Smooth muscle cell (in vitro differentiated cells): ENCODE measurements at regions not wholly inside any gene's neighbourhood (a gene's known extent, or its start where the extent isn't known, plus 50 kb on each side); places are given as distances from the start of the nearest gene placed in this dataset.

ENCODE experiments used
- DNase-seq: peaks from one replicate; lab custom pipeline; 2025; ENCODE audit not compliant: unreplicated experiment; lab: John Stamatoyannopoulos, UW
- H2AFZ ChIP-seq: fragments of 200-600 bp; sonication (generic); 2 replicates; pipeline ENCODE4 v1.6.0; 2016; ENCODE audit warnings: antibody characterized with exemption, low read depth, mild to moderate bottlenecking
- H3F3A ChIP-seq: fragments of 200-600 bp; sonication (generic); 2 replicates; pipeline ENCODE4 v1.6.0; 2017; ENCODE audit warnings: antibody characterized with exemption, low read depth
- H3K27ac ChIP-seq: fragments of 200-600 bp; sonication (generic); 2 replicates; pipeline ENCODE4 v1.5.1; 2016; ENCODE audit warnings: low read depth, mild to moderate bottlenecking
- H3K27me3 ChIP-seq: fragments of 200-600 bp; sonication (generic); 2 replicates; pipeline ENCODE4 v1.6.1; 2016; ENCODE audit warnings: low read depth, mild to moderate bottlenecking
- H3K36me3 ChIP-seq: fragments of 200-600 bp; sonication (generic); 2 replicates; pipeline ENCODE4 v1.5.1; 2016; ENCODE audit warnings: low read depth
- H3K4me1 ChIP-seq: fragments of 200-600 bp; sonication (generic); 2 replicates; pipeline ENCODE4 v1.5.1; 2016; ENCODE audit warnings: low read depth
- H3K4me2 ChIP-seq: fragments of 200-600 bp; sonication (generic); 2 replicates; pipeline ENCODE4 v1.6.0; 2016; ENCODE audit warnings: mild to moderate bottlenecking
- H3K4me3 ChIP-seq: fragments of 200-600 bp; sonication (generic); 2 replicates; pipeline ENCODE4 v1.5.1; 2016; ENCODE audit warnings: mild to moderate bottlenecking
- H3K79me2 ChIP-seq: fragments of 200-600 bp; sonication (generic); 2 replicates; pipeline ENCODE4 v1.6.0; 2016; ENCODE audit warnings: low read depth, mild to moderate bottlenecking
- H3K9ac ChIP-seq: fragments of 200-600 bp; sonication (generic); 2 replicates; pipeline ENCODE4 v1.6.0; 2016; ENCODE audit warnings: low read depth
- H3K9me3 ChIP-seq: fragments of 200-600 bp; sonication (generic); replicated peaks from 2 replicates; pipeline ENCODE4 v1.5.1; 2016; ENCODE audit warnings: low read depth
- H4K20me1 ChIP-seq: fragments of 200-600 bp; sonication (generic); 2 replicates; pipeline ENCODE4 v1.6.0; 2016; ENCODE audit warnings: low read depth
- WGBS: methylation state at CpG from one replicate; pipeline ENCODE4 v1.1.7; 2016; ENCODE audit warnings: low lambda C conversion rate; 5-methylcytosine and 5-hydroxymethylcytosine counted together
- TF ChIP-seq, protein P1 (sequence below): fragments of 200-600 bp; sonication (generic); IDR thresholded peaks from 2 replicates; pipeline ENCODE4 v1.5.1; 2017; ENCODE audit warnings: borderline replicate concordance, mild to moderate bottlenecking, antibody characterized with exemption; ENCODE audit not compliant: insufficient read depth, poor library complexity, severe bottlenecking

DNA sequence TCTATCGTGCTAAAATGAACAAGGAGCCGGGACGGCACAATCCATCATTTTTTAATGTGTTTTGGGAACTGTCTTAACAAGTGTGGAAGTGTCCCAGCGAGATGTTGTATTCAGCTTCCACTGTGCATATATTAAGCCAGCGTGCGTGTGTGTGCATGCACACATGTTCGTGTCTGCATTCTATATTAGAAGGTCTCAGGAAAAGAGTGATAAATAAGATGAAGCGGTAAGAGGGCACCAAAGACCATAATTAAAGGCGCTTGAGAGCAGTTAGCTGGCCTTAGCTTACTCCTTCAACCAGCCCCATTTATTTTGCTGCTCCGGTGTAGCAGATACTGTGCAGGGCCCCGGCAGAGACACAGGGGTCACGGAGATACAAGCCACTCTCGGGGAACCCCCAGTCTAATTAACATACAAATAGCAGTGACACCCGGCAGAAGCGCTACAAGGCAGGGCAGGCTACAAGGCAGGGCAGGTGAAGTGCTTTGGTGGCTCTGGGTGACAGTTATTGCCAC is 206.5 kb upstream of the RREB1 start:
- no peak overlapping the region for H3K27ac ChIP-seq
- no peaks in the 10 kb centered on the region for H3K9me3 ChIP-seq
- no peaks in the 10 kb centered on the region for H3K36me3 ChIP-seq
- no peaks in the 10 kb centered on the region for H3F3A ChIP-seq
- H3K79me2 ChIP-seq, result no peaks in the 10 kb centered on the region
- H3K4me1 ChIP-seq, result no peaks in the 10 kb centered on the region
- H4K20me1 ChIP-seq, result no peaks in the 10 kb centered on the region
- no peaks in the 10 kb centered on the region for H3K27me3 ChIP-seq
- H3K4me2 ChIP-seq, result no peak overlapping the region
- TF ChIP-seq, protein P1, sequence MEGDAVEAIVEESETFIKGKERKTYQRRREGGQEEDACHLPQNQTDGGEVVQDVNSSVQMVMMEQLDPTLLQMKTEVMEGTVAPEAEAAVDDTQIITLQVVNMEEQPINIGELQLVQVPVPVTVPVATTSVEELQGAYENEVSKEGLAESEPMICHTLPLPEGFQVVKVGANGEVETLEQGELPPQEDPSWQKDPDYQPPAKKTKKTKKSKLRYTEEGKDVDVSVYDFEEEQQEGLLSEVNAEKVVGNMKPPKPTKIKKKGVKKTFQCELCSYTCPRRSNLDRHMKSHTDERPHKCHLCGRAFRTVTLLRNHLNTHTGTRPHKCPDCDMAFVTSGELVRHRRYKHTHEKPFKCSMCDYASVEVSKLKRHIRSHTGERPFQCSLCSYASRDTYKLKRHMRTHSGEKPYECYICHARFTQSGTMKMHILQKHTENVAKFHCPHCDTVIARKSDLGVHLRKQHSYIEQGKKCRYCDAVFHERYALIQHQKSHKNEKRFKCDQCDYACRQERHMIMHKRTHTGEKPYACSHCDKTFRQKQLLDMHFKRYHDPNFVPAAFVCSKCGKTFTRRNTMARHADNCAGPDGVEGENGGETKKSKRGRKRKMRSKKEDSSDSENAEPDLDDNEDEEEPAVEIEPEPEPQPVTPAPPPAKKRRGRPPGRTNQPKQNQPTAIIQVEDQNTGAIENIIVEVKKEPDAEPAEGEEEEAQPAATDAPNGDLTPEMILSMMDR, result no peak
- no peak overlapping the region for H2AFZ ChIP-seq
- 76% methylated on average over 15 of the region's 15 CpGs for WGBS
- H3K9ac ChIP-seq, result no peak overlapping the region
- no peak overlapping the region for H3K4me3 ChIP-seq
- no peak for DNase-seq

DNA sequence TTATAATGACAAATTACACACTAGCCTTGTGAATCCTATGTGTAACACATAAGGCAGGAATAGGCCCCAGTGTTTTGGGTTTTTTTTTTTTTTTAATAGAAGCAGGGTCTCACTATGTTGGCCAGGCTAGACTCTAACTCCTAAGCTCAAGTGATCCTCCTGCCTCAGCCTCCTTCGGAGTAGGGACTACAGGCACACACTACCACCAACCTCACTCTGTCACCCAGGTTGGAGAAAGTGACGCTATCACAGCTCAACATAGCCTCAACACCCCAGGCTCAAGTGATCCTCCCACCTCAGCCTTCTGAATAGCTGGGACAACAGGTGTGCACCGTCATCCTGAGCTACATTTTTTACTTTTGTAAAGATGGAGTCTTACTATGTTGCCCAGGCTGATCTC is 205.8 kb upstream of the RREB1 start:
- TF ChIP-seq, protein P1, result no peak
- 98% methylated on average over 3 of the region's 3 CpGs for WGBS

DNA sequence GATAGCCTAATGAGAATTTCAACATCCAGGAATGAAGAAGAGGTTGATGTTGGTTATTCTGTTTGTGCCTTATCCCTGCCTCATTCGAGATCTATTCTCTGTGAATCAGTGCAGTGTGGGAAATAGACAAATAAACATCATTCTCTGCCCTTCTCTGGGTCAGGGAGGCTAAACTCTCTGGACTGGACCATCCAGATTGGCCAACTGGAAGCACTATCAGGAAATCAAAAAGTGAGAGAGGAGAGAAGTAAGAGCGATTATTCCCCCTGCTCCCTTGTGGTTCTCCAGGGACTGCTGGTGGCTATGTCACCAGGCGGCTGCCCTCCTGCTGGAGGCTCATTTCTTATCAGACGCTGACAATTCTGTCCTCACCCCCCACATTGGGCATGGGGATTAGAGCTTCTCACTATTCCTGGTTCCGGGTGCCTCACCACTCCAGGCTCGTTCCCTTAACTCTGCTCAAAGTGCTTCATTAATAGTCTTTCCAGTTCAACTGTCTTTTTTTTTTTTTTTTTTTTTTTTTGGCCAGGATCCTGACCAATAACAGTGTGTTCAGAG is 201.7 kb upstream of the RREB1 start:
- H3K9ac ChIP-seq, result no peak overlapping the region
- no peak overlapping the region for H2AFZ ChIP-seq
- H3K27me3 ChIP-seq, result no peaks in the 10 kb centered on the region
- no peaks in the 10 kb centered on the region for H3F3A ChIP-seq
- no peak overlapping the region for H3K4me3 ChIP-seq
- no peaks in the 10 kb centered on the region for H3K9me3 ChIP-seq
- TF ChIP-seq, protein P1, result no peak
- no peaks in the 10 kb centered on the region for H3K4me1 ChIP-seq
- H3K27ac ChIP-seq, result no peak overlapping the region
- no peaks in the 10 kb centered on the region for H3K79me2 ChIP-seq
- no peak for DNase-seq
- no peaks in the 10 kb centered on the region for H4K20me1 ChIP-seq
- WGBS, result 60% methylated on average over 6 of the region's 6 CpGs
- no peaks in the 10 kb centered on the region for H3K36me3 ChIP-seq
- H3K4me2 ChIP-seq, result no peak overlapping the region

More for the DNA sequence above, 205.8 kb upstream of the RREB1 start:
- no peak overlapping the region for H3K9ac ChIP-seq
- no peaks in the 10 kb centered on the region for H3F3A ChIP-seq
- H3K9me3 ChIP-seq, result no peaks in the 10 kb centered on the region
- no peaks in the 10 kb centered on the region for H3K36me3 ChIP-seq
- no peak for DNase-seq
- H2AFZ ChIP-seq, result no peak overlapping the region
- no peak overlapping the region for H3K4me2 ChIP-seq
- H4K20me1 ChIP-seq, result no peaks in the 10 kb centered on the region
- H3K4me1 ChIP-seq, result no peaks in the 10 kb centered on the region
- no peaks in the 10 kb centered on the region for H3K27me3 ChIP-seq
- no peak overlapping the region for H3K4me3 ChIP-seq
- no peak overlapping the region for H3K27ac ChIP-seq
- H3K79me2 ChIP-seq, result no peaks in the 10 kb centered on the region

DNA sequence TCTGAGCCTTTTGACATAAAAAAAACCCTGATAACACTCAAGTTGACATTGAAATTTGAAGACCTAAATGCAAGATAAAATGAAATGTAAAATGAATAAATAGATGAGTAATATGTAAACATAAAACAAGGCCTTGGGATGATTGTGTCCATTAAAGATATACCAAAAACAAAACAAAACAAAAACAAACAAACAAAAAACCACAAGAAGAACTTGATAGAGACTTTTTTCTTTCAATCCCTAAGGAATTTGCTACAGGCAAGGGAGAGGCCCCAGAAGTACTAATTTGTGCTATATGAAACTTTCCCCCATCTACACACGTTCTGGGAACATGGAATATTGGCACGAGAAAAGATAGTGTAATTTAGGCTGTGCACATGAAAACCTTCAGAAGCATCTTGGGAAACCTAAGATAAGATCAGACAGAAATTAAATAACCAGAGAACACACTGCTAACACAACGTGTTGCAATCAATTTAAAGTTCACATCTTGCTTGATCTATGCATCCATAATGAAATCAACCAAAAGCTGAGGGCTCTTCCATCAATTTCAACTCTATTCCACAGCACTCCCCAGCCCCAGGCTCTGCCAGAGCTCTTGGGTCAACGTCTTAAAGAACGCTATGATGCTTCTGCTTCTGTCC is 201.1 kb upstream of the RREB1 start:
- no peaks in the 10 kb centered on the region for H4K20me1 ChIP-seq
- no peaks in the 10 kb centered on the region for H3K4me1 ChIP-seq
- 74% methylated on average over 5 of the region's 5 CpGs for WGBS
- no peak for DNase-seq
- H3K4me3 ChIP-seq, result no peak overlapping the region
- TF ChIP-seq, protein P1, result no peak
- H3F3A ChIP-seq, result no peaks in the 10 kb centered on the region
- no peaks in the 10 kb centered on the region for H3K79me2 ChIP-seq
- H3K36me3 ChIP-seq, result no peaks in the 10 kb centered on the region
- H3K27me3 ChIP-seq, result no peaks in the 10 kb centered on the region
- no peak overlapping the region for H3K27ac ChIP-seq
- no peak overlapping the region for H3K4me2 ChIP-seq
- no peak overlapping the region for H3K9ac ChIP-seq
- H2AFZ ChIP-seq, result no peak overlapping the region
- no peaks in the 10 kb centered on the region for H3K9me3 ChIP-seq
